Activated CD8-positive, alpha-beta T cell treated with anti-CD3 and anti-CD28 coated beads, Interleukin-2, amount 10 ng/mL, durations not matched to agents 7 days and 5 days (primary cell): ENCODE measurements at regions not wholly inside any gene's neighbourhood (a gene's known extent, or its start where the extent isn't known, plus 50 kb on each side); places are given as distances from the start of the nearest gene placed in this dataset. TPM values are rescaled to one million over a fixed set of nuclear protein-coding genes. Genes with fewer than 3 reads are reported as not detected.

Experiments used
- microRNA-seq: library from miRNA; unstranded; fragments of <30 nt; microRNA quantifications from one replicate; pipeline ENCODE4 v1.2.0, GENCODE V29; 2022

Small RNA genes in the stretch of these regions (microRNA-seq; reads per million reads assigned to microRNA genes)
- not detected for gene MIR802
